ENCODE measurements at regions not wholly inside any gene's neighbourhood (a gene's known extent, or its start where the extent isn't known, plus 50 kb on each side); places are given as distances from the start of the nearest gene placed in this dataset.

GRCh38 chr2:12293874-12294273, 422.9 kb upstream of the TRIB2 start:
- Histone ChIP-seq H3K36me3 (ENCODE audit: control insufficient read depth in 4 of 4, insufficient read depth in 4 of 4, low read length in 3 of 4) (no peaks in the 10 kb centered on the region), H3K27me3 (replicated peaks in 2 of 5; ENCODE audit: control insufficient read depth in 4 of 5, insufficient read depth in 5 of 5, low read length in 4 of 5) (no peaks in the 10 kb centered on the region), H3K4me1 (ENCODE audit: control extremely low read depth in 1 of 4, control insufficient read depth in 4 of 4, insufficient read depth in 4 of 4, low read length in 3 of 4) (no peaks in the 10 kb centered on the region), H3K9me3 (ENCODE audit: control extremely low read depth in 1 of 5, control insufficient read depth in 4 of 5, insufficient read depth in 2 of 5, low read depth in 1 of 5, low read length in 4 of 5) (peaks cover 0 to under 1% (median 0%) of the 10 kb centered on the region in 5 experiments), H3K27ac (ENCODE audit: insufficient read depth in 1 of 2, low read depth in 1 of 2, low read length in 2 of 2, poor library complexity in 1 of 2, severe bottlenecking in 2 of 2) (no peak overlapping the region), H3K4me3 (ENCODE audit: control insufficient read depth in 1 of 7, extremely low read depth in 1 of 7, insufficient read depth in 4 of 7, low read depth in 2 of 7, low read length in 6 of 7) (no peak overlapping the region)
- CTCF ChIA-PET: no interaction called here
- no peak for DNase-seq
- POLR2A ChIA-PET: interaction anchor here (0.8 kb wide), 1 partner anchor 122 kb away, joined by 3 read pairs; no protein-coding TSS in a partner anchor
- 100% methylated on average over 1 of the region's 1 CpG for WGBS (ENCODE audit: insufficient coverage)

- no peak overlapping the region for H3K4me3 ChIP-seq (ENCODE audit: control insufficient read depth in 1 of 7, extremely low read depth in 1 of 7, insufficient read depth in 4 of 7, low read depth in 2 of 7, low read length in 6 of 7)
- no peak for DNase-seq
- 74% methylated on average over 4 of the region's 4 CpGs for WGBS (ENCODE audit: insufficient coverage)
- POLR2A ChIA-PET: interaction anchor here (0.5 kb wide), 1 partner anchor 235 kb away, joined by 4 read pairs; no protein-coding TSS in a partner anchor
- CTCF ChIA-PET: no interaction called here
- no peaks in the 10 kb centered on the region for H3K36me3 ChIP-seq (ENCODE audit: control insufficient read depth in 4 of 4, insufficient read depth in 4 of 4, low read length in 3 of 4)
- peaks cover 0 to 4% (median 3%) of the 10 kb centered on the region in 5 experiments for H3K9me3 ChIP-seq (ENCODE audit: control extremely low read depth in 1 of 5, control insufficient read depth in 4 of 5, insufficient read depth in 2 of 5, low read depth in 1 of 5, low read length in 4 of 5)
- no peak overlapping the region for H3K27ac ChIP-seq (ENCODE audit: insufficient read depth in 1 of 2, low read depth in 1 of 2, low read length in 2 of 2, poor library complexity in 1 of 2, severe bottlenecking in 2 of 2)
- no peaks in the 10 kb centered on the region for H3K4me1 ChIP-seq (ENCODE audit: control extremely low read depth in 1 of 4, control insufficient read depth in 4 of 4, insufficient read depth in 4 of 4, low read length in 3 of 4)
- H3K27me3 ChIP-seq (replicated peaks in 2 of 5; ENCODE audit: control insufficient read depth in 4 of 5, insufficient read depth in 5 of 5, low read length in 4 of 5): no peaks in the 10 kb centered on the region
These were observed 420.7 kb upstream of the TRIB2 start for GRCh38 chr2:12295856-12296519.

- no peaks in the 10 kb centered on the region for H3K4me1 ChIP-seq (ENCODE audit: control extremely low read depth in 1 of 4, control insufficient read depth in 4 of 4, insufficient read depth in 4 of 4, low read length in 3 of 4)
- H3K27me3 ChIP-seq (replicated peaks in 2 of 5; ENCODE audit: control insufficient read depth in 4 of 5, insufficient read depth in 5 of 5, low read length in 4 of 5): no peaks in the 10 kb centered on the region
- H3K27ac ChIP-seq (ENCODE audit: insufficient read depth in 1 of 2, low read depth in 1 of 2, low read length in 2 of 2, poor library complexity in 1 of 2, severe bottlenecking in 2 of 2): no peak overlapping the region
- POLR2A ChIA-PET: no interaction called here
- CTCF ChIA-PET: interaction anchor here (0.9 kb wide), 1 partner anchor 8 kb away, joined by 3 read pairs; no protein-coding TSS in a partner anchor
- no peak overlapping the region for H3K4me3 ChIP-seq (ENCODE audit: control insufficient read depth in 1 of 7, extremely low read depth in 1 of 7, insufficient read depth in 4 of 7, low read depth in 2 of 7, low read length in 6 of 7)
- DNase-seq: no peak
- H3K36me3 ChIP-seq (ENCODE audit: control insufficient read depth in 4 of 4, insufficient read depth in 4 of 4, low read length in 3 of 4): no peaks in the 10 kb centered on the region
- peaks cover 0 to 4% (median 3%) of the 10 kb centered on the region in 5 experiments for H3K9me3 ChIP-seq (ENCODE audit: control extremely low read depth in 1 of 5, control insufficient read depth in 4 of 5, insufficient read depth in 2 of 5, low read depth in 1 of 5, low read length in 4 of 5)
These were observed 419.8 kb upstream of the TRIB2 start for GRCh38 chr2:12296915-12297314.

- CTCF ChIA-PET: no interaction called here
- Histone ChIP-seq H3K36me3 (ENCODE audit: control insufficient read depth in 4 of 4, insufficient read depth in 4 of 4, low read length in 3 of 4) (no peaks in the 10 kb centered on the region), H3K27ac (ENCODE audit: insufficient read depth in 1 of 2, low read depth in 1 of 2, low read length in 2 of 2, poor library complexity in 1 of 2, severe bottlenecking in 2 of 2) (no peak overlapping the region), H3K4me1 (ENCODE audit: control extremely low read depth in 1 of 4, control insufficient read depth in 4 of 4, insufficient read depth in 4 of 4, low read length in 3 of 4) (peaks cover 0 to 5% (median 0%) of the 10 kb centered on the region in 4 experiments), H3K9me3 (ENCODE audit: control extremely low read depth in 1 of 5, control insufficient read depth in 4 of 5, insufficient read depth in 2 of 5, low read depth in 1 of 5, low read length in 4 of 5) (peaks cover 0 to 4% (median 3%) of the 10 kb centered on the region in 5 experiments), H3K27me3 (replicated peaks in 2 of 5; ENCODE audit: control insufficient read depth in 4 of 5, insufficient read depth in 5 of 5, low read length in 4 of 5) (no peaks in the 10 kb centered on the region), H3K4me3 (ENCODE audit: control insufficient read depth in 1 of 7, extremely low read depth in 1 of 7, insufficient read depth in 4 of 7, low read depth in 2 of 7, low read length in 6 of 7) (no peak overlapping the region)
- POLR2A ChIA-PET: no interaction called here
- 100% methylated on average over 1 of the region's 2 CpGs for WGBS (ENCODE audit: insufficient coverage)
- DNase-seq: no peak
These were observed 418.4 kb upstream of the TRIB2 start for GRCh38 chr2:12298352-12298751.

GRCh38 chr2:12299431-12299830, 417.3 kb upstream of the TRIB2 start:
- no CpG with 5 or more reads among the region's 1 CpG for WGBS (ENCODE audit: insufficient coverage)
- ChIA-PET CTCF (no interaction called here), POLR2A (no interaction called here)
- H3K4me1 ChIP-seq (ENCODE audit: control extremely low read depth in 1 of 4, control insufficient read depth in 4 of 4, insufficient read depth in 4 of 4, low read length in 3 of 4): peaks cover 0 to 6% (median 0%) of the 10 kb centered on the region in 4 experiments
- no peaks in the 10 kb centered on the region for H3K27me3 ChIP-seq (replicated peaks in 2 of 5; ENCODE audit: control insufficient read depth in 4 of 5, insufficient read depth in 5 of 5, low read length in 4 of 5)
- DNase-seq: no peak
- H3K27ac ChIP-seq (ENCODE audit: insufficient read depth in 1 of 2, low read depth in 1 of 2, low read length in 2 of 2, poor library complexity in 1 of 2, severe bottlenecking in 2 of 2): no peak overlapping the region
- peaks cover 0 to 4% (median 3%) of the 10 kb centered on the region in 5 experiments for H3K9me3 ChIP-seq (ENCODE audit: control extremely low read depth in 1 of 5, control insufficient read depth in 4 of 5, insufficient read depth in 2 of 5, low read depth in 1 of 5, low read length in 4 of 5)
- no peaks in the 10 kb centered on the region for H3K36me3 ChIP-seq (ENCODE audit: control insufficient read depth in 4 of 4, insufficient read depth in 4 of 4, low read length in 3 of 4)
- H3K4me3 ChIP-seq (ENCODE audit: control insufficient read depth in 1 of 7, extremely low read depth in 1 of 7, insufficient read depth in 4 of 7, low read depth in 2 of 7, low read length in 6 of 7): no peak overlapping the region

- no peak for DNase-seq
- Histone ChIP-seq H3K9me3 (ENCODE audit: control extremely low read depth in 1 of 5, control insufficient read depth in 4 of 5, insufficient read depth in 2 of 5, low read depth in 1 of 5, low read length in 4 of 5) (peaks cover 0 to 4% (median 3%) of the 10 kb centered on the region in 5 experiments), H3K4me1 (ENCODE audit: control extremely low read depth in 1 of 4, control insufficient read depth in 4 of 4, insufficient read depth in 4 of 4, low read length in 3 of 4) (peaks cover 0 to 6% (median 0%) of the 10 kb centered on the region in 4 experiments), H3K27me3 (replicated peaks in 2 of 5; ENCODE audit: control insufficient read depth in 4 of 5, insufficient read depth in 5 of 5, low read length in 4 of 5) (no peaks in the 10 kb centered on the region), H3K27ac (ENCODE audit: insufficient read depth in 1 of 2, low read depth in 1 of 2, low read length in 2 of 2, poor library complexity in 1 of 2, severe bottlenecking in 2 of 2) (no peak overlapping the region), H3K4me3 (ENCODE audit: control insufficient read depth in 1 of 7, extremely low read depth in 1 of 7, insufficient read depth in 4 of 7, low read depth in 2 of 7, low read length in 6 of 7) (no peak overlapping the region), H3K36me3 (ENCODE audit: control insufficient read depth in 4 of 4, insufficient read depth in 4 of 4, low read length in 3 of 4) (no peaks in the 10 kb centered on the region)
- ChIA-PET POLR2A (no interaction called here), CTCF (no interaction called here)
- 100% methylated on average over 1 of the region's 4 CpGs for WGBS (ENCODE audit: insufficient coverage)
These were observed 416.6 kb upstream of the TRIB2 start for GRCh38 chr2:12300019-12300602.

- no peak overlapping the region for H3K27ac ChIP-seq (ENCODE audit: insufficient read depth in 1 of 2, low read depth in 1 of 2, low read length in 2 of 2, poor library complexity in 1 of 2, severe bottlenecking in 2 of 2)
- no peak overlapping the region for H3K4me3 ChIP-seq (ENCODE audit: control insufficient read depth in 1 of 7, extremely low read depth in 1 of 7, insufficient read depth in 4 of 7, low read depth in 2 of 7, low read length in 6 of 7)
- no peaks in the 10 kb centered on the region for H3K36me3 ChIP-seq (ENCODE audit: control insufficient read depth in 4 of 4, insufficient read depth in 4 of 4, low read length in 3 of 4)
- H3K9me3 ChIP-seq (ENCODE audit: control extremely low read depth in 1 of 5, control insufficient read depth in 4 of 5, insufficient read depth in 2 of 5, low read depth in 1 of 5, low read length in 4 of 5): peaks cover 0 to 4% (median 3%) of the 10 kb centered on the region in 5 experiments
- WGBS (ENCODE audit: insufficient coverage): 92% methylated on average over 2 of the region's 5 CpGs
- no peaks in the 10 kb centered on the region for H3K27me3 ChIP-seq (replicated peaks in 2 of 5; ENCODE audit: control insufficient read depth in 4 of 5, insufficient read depth in 5 of 5, low read length in 4 of 5)
- no peak for DNase-seq
- ChIA-PET CTCF (no interaction called here), POLR2A (no interaction called here)
- peaks cover 0 to 6% (median 0%) of the 10 kb centered on the region in 4 experiments for H3K4me1 ChIP-seq (ENCODE audit: control extremely low read depth in 1 of 4, control insufficient read depth in 4 of 4, insufficient read depth in 4 of 4, low read length in 3 of 4)
These were observed 415.8 kb upstream of the TRIB2 start for GRCh38 chr2:12300927-12301326.

Data from common myeloid progenitor, CD34-positive (primary cell).